SJSA1 (cell line): ENCODE measurements at regions not wholly inside any gene's neighbourhood (a gene's known extent, or its start where the extent isn't known, plus 50 kb on each side); places are given as distances from the start of the nearest gene placed in this dataset.
"Not testable (repeated sequence)": the region's sequence is repeated elsewhere in the genome, so short reads cannot be mapped to it uniquely, and the experiment has no call there.

ENCODE experiments used
- DNase-seq, 2 experiments: peaks; one replicate each; pipeline ENCODE4 v3.0.0-alpha.2; 2015 to 2020; ENCODE audit warnings: low spot score in 2 of 2, low read depth in 1 of 2
- H3K27ac ChIP-seq: fragments of 250-450 bp; sonication (Bioruptor Pico); 2 replicates; pipeline ENCODE4 v1.5.1; 2020; ENCODE audit warnings: mild to moderate bottlenecking, moderate library complexity
- H3K27me3 ChIP-seq: fragments of 250-450 bp; sonication (Bioruptor Pico); replicated peaks from 2 replicates; pipeline ENCODE4 v1.5.1; 2020; ENCODE audit warnings: mild to moderate bottlenecking, moderate library complexity
- H3K36me3 ChIP-seq: fragments of 250-450 bp; sonication (Bioruptor Pico); 2 replicates; pipeline ENCODE4 v1.5.1; 2020; ENCODE audit warnings: mild to moderate bottlenecking
- H3K4me1 ChIP-seq: fragments of 250-450 bp; sonication (Bioruptor Pico); replicated peaks from 2 replicates; pipeline ENCODE4 v1.6.1; 2021; ENCODE audit warnings: mild to moderate bottlenecking
- H3K4me3 ChIP-seq: fragments of 250-450 bp; sonication (Bioruptor Pico); 2 replicates; pipeline ENCODE4 v1.5.1; 2020; ENCODE audit warnings: mild to moderate bottlenecking
- H3K9me3 ChIP-seq: fragments of 250-450 bp; sonication (Bioruptor Pico); replicated peaks from 2 replicates; pipeline ENCODE4 v1.5.1; 2020; ENCODE audit warnings: mild to moderate bottlenecking

DNA sequence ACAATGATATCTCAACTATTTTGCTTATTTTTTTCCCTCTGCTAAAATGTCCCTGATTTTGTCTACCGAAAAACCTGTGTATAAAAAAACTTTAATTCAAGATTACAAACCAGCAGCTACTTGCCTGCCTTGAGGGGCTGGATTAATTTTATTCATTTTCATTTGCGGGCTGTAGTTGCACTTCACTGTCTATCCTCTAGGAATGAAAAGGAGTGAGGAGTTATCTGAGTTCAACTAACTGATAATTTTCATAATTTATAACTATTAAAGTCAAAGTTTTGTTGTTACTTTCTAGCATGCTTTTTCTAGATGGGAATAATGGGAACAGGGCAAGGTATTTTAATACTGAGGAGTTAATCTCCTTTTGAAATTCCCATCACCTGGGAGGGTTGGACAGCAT lies 50.3 kb upstream of the AGTPBP1 start:
- peak in 1 of 2 experiments; percentile 54 for DNase-seq
- not testable (repeated sequence) for H3K9me3 ChIP-seq, H3K4me3 ChIP-seq, H3K4me1 ChIP-seq, H3K27me3 ChIP-seq, H3K36me3 ChIP-seq
- H3K27ac ChIP-seq, result peak overlapping the region; percentile 86

DNA sequence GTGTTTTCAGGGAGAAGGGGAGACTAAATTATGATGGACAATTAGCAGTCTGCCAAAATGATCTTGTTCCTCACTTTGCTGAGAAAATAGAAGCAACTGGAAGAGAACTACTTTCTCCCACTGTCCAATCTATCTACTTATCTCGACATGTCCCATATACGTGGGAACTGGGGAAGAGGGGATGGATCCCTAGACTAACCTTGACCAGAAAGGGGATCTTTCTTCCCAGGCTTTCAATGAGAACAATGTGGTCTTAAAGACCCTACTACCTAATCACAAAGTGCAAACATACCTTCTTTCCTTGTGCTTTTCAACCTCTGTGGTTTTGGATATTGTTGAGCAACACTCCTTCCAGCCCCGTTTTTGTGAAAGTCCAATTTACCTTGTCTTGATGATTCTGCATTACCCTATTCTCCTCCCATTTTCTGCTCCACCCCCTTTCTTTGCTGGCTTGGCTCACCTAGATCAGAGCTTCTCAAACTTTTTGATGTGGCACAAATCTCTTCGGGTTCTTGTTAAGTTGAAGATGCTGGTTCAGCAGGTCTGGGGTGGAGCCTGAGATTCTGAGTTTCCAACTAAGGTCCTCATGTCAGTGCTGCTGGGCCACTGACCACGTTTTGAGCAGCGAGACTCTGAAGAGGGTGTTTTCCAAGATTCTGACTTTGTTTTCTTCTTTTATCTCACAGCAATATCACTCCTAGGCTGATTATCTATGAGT lies 61.4 kb upstream of the AGTPBP1 start:
- not testable (repeated sequence) for H3K27me3 ChIP-seq, H3K9me3 ChIP-seq, H3K27ac ChIP-seq, H3K36me3 ChIP-seq, H3K4me3 ChIP-seq, H3K4me1 ChIP-seq, DNase-seq

DNA sequence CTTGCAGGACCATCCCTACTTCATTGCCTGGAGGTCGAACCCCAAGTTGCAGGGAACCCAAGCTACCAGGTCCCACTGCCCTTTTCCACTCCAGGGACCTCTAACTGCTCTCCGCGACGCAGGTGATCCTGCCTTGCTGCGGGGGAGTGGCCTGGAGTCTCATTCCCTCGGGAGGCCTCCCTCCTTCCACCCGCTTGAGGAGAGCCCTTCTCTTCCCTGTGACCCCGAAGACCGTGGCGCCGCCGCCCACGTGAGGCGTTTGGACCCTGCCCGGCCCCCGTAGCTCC lies 63.0 kb upstream of the AGTPBP1 start:
- peak overlapping the region; percentile 66 for H3K4me3 ChIP-seq
- not testable (repeated sequence) for DNase-seq, H3K4me1 ChIP-seq, H3K9me3 ChIP-seq, H3K27ac ChIP-seq, H3K36me3 ChIP-seq, H3K27me3 ChIP-seq

- peak overlapping the region; percentile 66 for H3K4me3 ChIP-seq
- not testable (repeated sequence) for H3K9me3 ChIP-seq, H3K27me3 ChIP-seq, H3K36me3 ChIP-seq, H3K27ac ChIP-seq, H3K4me1 ChIP-seq
- peak; percentile 62 to 66 for DNase-seq
These were observed 63.6 kb upstream of the AGTPBP1 start for GRCh38 chr9:85805134-85806005.

GRCh38 chr9:85808329-85808728 lies 66.6 kb upstream of the AGTPBP1 start:
- H3K27me3 ChIP-seq, H3K36me3 ChIP-seq, DNase-seq, H3K9me3 ChIP-seq, H3K4me3 ChIP-seq, H3K27ac ChIP-seq, H3K4me1 ChIP-seq: not testable (repeated sequence)

DNA sequence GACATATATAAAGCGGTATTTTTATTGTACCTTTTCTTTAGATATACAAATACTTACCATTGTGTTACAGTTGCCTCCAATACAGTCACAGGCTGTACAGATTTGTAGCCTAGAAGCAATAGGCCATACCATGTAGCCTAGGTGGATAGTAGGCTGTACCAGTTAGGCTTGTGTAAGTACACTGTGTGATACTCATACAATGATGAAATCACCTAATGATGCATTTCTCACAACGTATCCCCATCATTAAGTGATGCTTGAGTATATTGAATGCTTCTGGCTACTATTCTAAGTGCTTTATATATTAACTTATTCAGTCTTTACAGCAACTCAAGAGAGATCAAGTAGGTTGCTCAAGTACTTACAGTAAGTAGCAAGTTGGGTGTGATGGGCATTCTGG lies 71.6 kb upstream of the AGTPBP1 start:
- H3K9me3 ChIP-seq, H3K36me3 ChIP-seq, H3K27me3 ChIP-seq, DNase-seq, H3K4me3 ChIP-seq, H3K27ac ChIP-seq, H3K4me1 ChIP-seq: not testable (repeated sequence)

DNA sequence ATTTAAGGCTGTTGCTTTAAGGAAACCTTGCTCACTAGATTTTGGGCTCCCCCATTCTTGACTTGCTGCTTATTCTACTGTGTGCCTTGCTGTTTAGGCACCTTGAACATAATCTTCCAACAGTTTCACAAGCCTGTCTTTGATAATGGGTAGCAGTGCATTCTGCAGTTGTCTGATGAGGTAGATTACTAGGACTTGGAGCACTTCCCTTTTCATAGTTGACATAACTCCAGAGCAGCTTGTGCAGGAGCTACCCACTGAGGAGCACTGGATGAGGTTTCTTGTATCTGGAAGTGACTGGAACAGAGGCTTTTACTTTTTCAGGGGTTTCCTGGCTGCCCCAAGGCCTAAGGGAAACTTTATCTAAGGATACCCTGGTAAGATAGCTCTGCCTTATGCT lies 73.0 kb upstream of the AGTPBP1 start:
- H3K27ac ChIP-seq, H3K4me3 ChIP-seq, H3K4me1 ChIP-seq, H3K27me3 ChIP-seq, H3K36me3 ChIP-seq, H3K9me3 ChIP-seq, DNase-seq: not testable (repeated sequence)

GRCh38 chr9:85818971-85819370 lies 77.2 kb upstream of the AGTPBP1 start:
- H3K9me3 ChIP-seq, H3K27me3 ChIP-seq, H3K27ac ChIP-seq, H3K36me3 ChIP-seq, H3K4me1 ChIP-seq, H3K4me3 ChIP-seq, DNase-seq: not testable (repeated sequence)

GRCh38 chr9:85820598-85820997 lies 78.8 kb upstream of the AGTPBP1 start:
- H3K4me3 ChIP-seq, H3K27ac ChIP-seq, H3K9me3 ChIP-seq, H3K36me3 ChIP-seq, DNase-seq, H3K27me3 ChIP-seq, H3K4me1 ChIP-seq: not testable (repeated sequence)

DNA sequence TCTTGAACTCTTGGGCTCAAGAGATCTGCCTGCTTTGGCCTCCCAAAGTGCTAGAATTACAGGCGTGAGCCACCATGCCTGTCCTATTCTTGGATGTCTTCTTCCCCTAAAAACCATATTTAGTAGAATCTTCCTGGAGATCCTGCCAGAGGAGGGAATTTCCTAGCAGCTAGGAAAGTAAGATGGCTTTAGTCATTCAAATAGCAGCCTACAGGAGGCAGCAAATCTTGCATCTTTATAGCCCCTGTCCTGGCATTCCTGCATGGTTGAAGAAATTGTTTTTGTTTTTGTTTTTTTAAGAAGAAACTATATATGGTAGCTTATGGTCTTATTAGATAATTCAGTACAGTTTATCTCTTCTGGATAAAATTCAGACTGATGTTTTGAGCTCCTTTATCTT lies 83.2 kb upstream of the AGTPBP1 start:
- not testable (repeated sequence) for H3K36me3 ChIP-seq, DNase-seq, H3K4me3 ChIP-seq, H3K4me1 ChIP-seq, H3K27me3 ChIP-seq, H3K27ac ChIP-seq, H3K9me3 ChIP-seq

GRCh38 chr9:85834591-85834990 lies 92.8 kb upstream of the AGTPBP1 start:
- H3K4me1 ChIP-seq, H3K27ac ChIP-seq, H3K36me3 ChIP-seq, H3K27me3 ChIP-seq, H3K4me3 ChIP-seq, DNase-seq, H3K9me3 ChIP-seq: not testable (repeated sequence)

GRCh38 chr9:85843949-85844348 lies 97.0 kb upstream of the NAA35 start:
- not testable (repeated sequence) for H3K27me3 ChIP-seq, H3K9me3 ChIP-seq, H3K27ac ChIP-seq, H3K36me3 ChIP-seq, DNase-seq, H3K4me3 ChIP-seq, H3K4me1 ChIP-seq

- not testable (repeated sequence) for DNase-seq, H3K27me3 ChIP-seq, H3K9me3 ChIP-seq, H3K27ac ChIP-seq, H3K4me1 ChIP-seq, H3K4me3 ChIP-seq, H3K36me3 ChIP-seq
These were observed 93.2 kb upstream of the NAA35 start for GRCh38 chr9:85847782-85848181.

GRCh38 chr9:85858056-85858750 lies 82.7 kb upstream of the NAA35 start:
- DNase-seq, result peak; percentile 45 to 65
- Histone ChIP-seq H3K4me3 (no peak overlapping the region), H3K27me3 (no peaks in the 10 kb centered on the region), H3K36me3 (no peaks in the 10 kb centered on the region), H3K9me3 (no peaks in the 10 kb centered on the region), H3K4me1 (peaks cover 28% of the 10 kb centered on the region), H3K27ac (peak overlapping the region; percentile 34)
